ENCODE measurements at regions not wholly inside any gene's neighbourhood (a gene's known extent, or its start where the extent isn't known, plus 50 kb on each side); places are given as distances from the start of the nearest gene placed in this dataset.
"Not testable (repeated sequence)": the region's sequence is repeated elsewhere in the genome, so short reads cannot be mapped to it uniquely, and the experiment has no call there.

DNA sequence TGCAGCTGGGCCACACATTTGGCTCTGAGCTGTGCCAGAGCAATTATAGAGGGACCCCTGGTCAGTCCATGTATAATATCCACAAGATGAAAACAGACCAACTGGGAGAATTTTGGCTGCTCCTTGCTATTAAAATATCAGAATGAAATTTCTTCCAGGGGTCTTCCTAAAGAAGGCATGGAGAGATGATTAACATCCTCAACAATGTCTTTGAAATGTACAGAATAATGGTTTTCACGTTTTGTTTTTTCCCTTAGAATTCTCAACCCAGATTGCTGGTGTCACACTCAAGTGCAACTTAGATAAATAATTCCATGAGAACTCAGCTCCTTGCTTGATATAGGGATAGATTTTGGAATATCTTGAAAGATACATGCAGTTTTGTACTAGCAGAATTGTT is 148.3 kb upstream of the SLC24A2 start:
- no peak for DNase-seq (ENCODE audit: low read depth)

DNA sequence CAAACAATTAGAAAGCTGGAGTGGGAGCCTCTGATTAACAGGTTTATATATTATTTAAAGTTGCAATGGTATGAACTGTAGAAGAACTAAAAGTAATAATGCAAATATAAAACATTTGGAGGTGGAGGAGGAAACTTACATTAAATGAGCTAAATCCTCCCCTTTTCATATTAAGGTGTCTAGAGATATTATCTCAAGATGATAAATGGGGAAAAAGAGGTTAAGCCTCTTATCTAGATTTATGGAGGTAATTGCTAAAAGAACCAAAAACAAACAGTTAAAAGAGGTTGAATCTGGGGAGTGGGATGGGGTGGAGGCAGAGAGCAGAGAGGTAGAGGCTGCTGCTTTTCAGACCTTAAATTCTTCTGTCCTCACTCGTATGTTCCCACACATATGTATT is 147.8 kb upstream of the SLC24A2 start:
- DNase-seq (ENCODE audit: low read depth), result no peak

DNA sequence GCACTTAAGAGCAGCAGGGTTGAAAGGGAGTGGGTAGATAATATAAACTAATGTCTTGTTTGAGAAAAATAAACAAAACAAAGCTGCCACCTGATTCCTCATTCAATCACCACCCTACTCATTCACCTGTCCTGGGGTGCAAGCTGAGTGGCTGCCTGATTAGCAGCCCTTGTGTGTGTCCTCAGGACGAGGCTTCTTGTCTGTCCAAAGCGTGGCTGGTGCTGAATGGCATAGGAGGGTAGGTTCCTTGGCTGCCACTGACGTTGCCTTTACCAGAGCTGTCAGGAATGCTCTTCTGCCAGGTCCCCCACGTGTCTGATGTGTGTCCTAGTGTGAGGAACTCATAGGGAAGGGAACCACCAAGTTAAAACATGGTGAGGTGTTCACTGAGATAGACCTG is 146.6 kb upstream of the SLC24A2 start:
- DNase-seq (ENCODE audit: low read depth), result no peak

DNA sequence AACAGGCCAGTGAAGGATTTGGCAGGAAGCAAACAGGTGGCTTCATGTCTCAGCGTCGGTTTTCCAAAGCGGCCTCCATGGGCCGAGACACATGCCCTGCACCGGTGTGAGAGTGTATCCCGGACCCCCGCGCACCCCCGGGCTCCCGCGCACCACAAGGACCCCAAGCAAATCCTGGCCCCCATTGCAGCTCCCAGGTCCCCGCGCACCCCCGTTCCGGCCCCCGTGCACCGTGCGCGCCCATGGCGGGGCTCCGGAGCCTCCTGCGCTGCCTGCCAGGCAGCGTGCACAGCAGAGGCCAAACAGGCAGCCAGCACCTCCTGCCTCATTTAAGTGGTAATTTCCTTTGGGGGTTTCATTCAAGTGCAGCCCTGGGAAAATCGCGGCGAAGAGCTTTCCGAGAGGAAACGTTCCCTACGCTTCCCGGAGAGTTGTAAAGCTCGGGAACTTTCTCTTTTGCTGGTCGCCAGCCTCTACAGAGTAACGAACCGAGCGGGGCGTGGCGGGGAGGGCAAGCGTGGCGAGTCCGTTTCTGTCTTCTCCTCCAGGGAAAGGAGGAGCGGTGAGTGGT is 145.5 kb upstream of the SLC24A2 start:
- peak; percentile 18 for DNase-seq (ENCODE audit: low read depth)

- DNase-seq (ENCODE audit: low read depth), result no peak
Observed at GRCh38 chr9:19931098-19931890, 142.5 kb upstream of the SLC24A2 start.

DNA sequence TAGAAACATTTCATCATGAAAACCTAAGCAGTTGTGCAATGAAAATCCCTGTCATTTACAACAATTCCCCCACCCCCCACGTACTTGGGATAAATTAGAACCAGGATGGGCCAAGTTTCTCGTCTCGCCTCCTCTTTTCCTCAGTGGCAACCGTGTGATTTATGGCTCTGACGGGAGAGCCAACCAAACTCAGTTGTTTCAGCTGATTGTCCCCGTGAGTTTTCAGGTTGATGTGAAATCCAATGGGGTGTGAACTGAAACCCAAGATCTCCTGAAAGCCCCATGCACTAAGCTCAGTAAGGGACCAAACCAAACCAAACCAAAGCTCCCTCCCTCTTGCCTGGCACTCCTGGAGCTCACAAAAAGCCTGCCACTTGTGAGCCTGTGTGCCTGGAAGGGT is 138.7 kb upstream of the SLC24A2 start:
- no peak for DNase-seq (ENCODE audit: low read depth)

DNA sequence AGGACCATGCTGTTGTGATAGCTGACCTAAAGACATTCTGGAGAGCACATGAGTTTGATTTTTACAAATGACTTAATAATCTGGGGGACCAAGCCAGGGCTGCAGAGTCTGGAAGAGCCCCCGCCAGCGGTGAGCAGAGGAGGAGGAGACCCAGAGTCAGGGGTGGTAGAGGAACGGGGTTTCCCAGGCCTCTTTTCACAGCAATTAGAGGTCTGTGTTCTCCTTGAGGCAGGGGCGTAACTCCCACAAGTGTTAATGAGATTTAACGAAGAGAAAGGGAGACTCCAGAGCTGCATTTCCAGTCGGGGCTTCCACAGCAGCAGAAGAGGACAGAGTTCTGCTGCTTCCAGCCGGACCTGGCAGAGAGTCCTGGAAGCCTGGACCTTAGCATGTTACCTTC is 137.9 kb upstream of the SLC24A2 start:
- no peak for DNase-seq (ENCODE audit: low read depth)

DNA sequence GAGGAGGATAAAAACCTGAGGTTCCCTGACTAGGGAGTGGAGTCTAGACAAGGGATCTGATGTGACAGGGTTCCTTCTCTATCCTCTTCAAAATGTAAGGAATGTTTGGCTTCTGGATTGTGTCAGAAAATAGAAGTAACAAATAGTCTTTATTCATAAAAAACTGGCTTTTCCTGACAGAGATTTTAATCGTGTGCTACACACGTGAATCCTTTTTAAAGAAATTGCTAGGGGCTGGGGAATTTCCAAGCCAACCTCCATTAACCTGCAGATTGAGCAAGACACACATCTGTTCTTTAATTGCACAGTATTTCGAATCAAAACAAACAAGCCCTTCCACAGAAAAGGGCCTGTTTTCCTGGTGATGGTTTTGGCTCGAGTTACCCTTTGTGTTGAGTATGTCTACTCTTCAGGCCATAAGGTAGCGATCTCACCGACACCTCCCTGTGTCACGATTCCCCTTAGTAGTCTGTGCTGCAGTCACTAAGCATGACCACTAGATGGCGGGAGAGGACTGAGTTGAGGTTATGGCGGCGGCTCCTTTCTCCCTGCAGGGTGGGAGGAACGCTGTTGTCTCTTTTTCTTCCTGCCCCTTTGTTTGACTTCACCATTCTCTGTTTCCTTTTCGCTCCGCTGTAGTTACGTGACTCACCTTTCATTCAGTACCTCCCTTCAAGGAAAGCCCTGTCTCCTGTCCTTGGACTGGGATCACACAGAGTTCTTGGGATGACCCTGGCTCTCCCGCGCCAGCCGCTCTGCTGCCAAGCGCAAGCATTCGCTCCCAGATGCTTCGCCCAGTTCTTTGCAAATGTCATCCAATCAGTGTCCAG is 137.1 kb upstream of the SLC24A2 start:
- peak; percentile 60 for DNase-seq (ENCODE audit: low read depth)

DNA sequence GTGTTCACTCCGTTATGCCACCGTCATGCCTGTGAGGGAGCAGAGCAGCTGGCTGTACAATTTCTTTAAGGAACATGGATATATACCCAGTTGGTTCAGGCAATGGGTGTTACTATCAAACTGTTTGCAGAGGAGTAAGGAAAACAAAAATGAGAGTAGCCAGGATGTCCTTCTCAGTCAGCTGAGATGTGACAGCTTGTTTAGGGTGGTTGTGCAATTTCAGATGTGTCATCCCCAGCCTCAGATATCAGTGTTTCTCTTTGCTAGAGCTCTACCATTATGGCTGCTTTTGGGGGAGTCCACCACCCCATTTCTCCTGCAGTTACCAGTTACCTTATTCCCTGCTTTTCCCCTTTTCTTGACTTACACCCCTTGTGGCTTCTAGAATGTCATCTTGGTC is 135.2 kb upstream of the SLC24A2 start:
- DNase-seq (ENCODE audit: low read depth), result peak; percentile 3

DNA sequence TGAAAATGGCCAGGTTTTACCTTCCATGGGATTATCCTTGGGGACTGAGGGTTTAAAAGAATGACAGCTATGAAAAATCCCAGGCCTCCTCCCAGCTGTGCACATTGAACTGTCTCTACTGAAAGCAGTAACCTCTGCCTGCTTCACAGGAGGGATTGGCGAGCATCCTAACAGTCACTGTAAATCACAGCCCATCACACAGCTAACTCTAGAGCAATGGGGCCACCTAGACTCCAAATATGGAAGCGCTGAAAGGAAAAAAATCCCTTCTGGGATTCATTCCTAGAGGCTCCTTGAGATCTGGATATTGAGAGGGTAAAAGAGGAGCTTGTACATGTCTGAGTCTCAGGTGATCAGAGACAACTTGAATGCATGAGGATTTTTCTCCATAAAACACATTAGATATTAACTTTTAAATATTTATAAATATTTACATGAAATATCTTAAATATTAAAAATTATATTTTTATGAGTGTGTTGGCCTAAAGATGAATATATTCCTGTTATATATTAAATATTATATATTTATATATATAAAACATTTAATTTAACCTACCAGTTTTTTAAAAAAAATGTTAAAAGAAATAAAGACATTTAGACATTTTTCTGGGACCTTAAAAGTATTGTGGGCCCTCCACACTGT is 133.8 kb upstream of the SLC24A2 start:
- DNase-seq (ENCODE audit: low read depth), result peak; percentile 48

DNA sequence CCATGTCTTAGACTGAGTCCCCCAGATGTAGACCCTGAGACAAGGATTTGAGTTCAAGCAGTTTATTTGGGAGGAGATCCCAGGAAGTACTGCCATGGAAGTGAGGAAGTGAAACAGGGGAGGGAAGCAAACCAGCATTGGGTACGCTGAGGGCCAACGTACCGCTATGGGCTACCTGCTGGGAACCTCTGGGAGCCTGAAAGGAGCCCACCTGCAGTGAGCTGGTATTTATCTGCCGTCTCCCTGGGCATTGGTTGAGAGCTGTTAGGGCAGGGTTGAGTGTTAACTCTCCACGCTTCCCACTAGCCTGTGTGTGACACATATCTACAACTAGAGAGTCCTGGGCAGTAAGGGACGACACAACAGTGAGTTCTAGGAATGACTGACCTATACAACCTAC is 131.6 kb upstream of the SLC24A2 start:
- DNase-seq (ENCODE audit: low read depth), result no peak

GRCh38 chr9:19918630-19919029 is 129.8 kb upstream of the SLC24A2 start:
- no peak for DNase-seq (ENCODE audit: low read depth)

- no peak for DNase-seq (ENCODE audit: low read depth)
Observed at GRCh38 chr9:19914044-19914443, 125.2 kb upstream of the SLC24A2 start.

GRCh38 chr9:19913151-19913550 is 124.3 kb upstream of the SLC24A2 start:
- DNase-seq (ENCODE audit: low read depth), result no peak

DNA sequence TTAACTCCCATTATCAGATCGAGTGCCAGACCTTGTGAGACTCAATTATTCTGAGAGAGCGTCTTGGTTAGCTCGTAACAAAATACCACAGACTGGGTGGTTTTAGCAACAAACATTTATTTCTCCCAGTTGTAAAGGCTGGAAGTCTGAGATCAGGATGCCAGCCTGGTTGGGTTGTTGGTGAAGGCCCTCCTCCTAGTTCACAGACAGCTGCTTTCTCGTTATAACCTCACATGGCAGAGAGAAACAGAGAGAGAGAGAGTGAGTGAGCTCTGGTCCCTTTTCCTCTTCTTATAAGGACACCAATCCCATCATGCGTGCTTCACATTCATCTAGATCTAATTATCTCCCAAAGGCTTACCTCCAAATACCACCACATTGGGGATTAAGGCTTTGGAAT is 114.2 kb upstream of the SLC24A2 start:
- no peak for DNase-seq (ENCODE audit: low read depth)

- no peak for DNase-seq (ENCODE audit: low read depth)
Observed at GRCh38 chr9:19901586-19901985, 112.7 kb upstream of the SLC24A2 start.

- no peak for DNase-seq (ENCODE audit: low read depth)
Observed at GRCh38 chr9:19896161-19896560, 107.3 kb upstream of the SLC24A2 start.

- not testable (repeated sequence) for DNase-seq (ENCODE audit: low read depth)
Observed at GRCh38 chr9:19895578-19895977, 106.7 kb upstream of the SLC24A2 start.

DNA sequence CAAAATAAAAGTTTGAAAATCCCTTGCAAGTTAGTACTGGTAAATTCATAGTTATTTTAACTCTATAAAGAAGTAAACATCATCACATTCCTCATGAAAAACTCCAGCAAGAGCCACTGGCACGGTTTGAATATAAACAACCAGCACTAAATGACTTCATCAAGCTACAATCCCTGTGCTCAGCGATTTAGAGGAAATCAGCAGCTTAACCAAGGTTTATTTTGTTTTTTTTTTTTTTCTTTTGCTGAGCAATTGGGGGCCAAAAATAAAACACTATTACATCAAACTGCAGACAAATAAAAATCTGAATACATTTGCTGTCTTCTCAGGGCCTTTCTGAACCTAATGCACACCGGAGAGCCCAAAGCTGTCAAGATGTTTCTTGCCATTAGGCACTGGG is 106.2 kb upstream of the SLC24A2 start:
- DNase-seq (ENCODE audit: low read depth), result no peak

GRCh38 chr9:19885608-19886007 is 96.8 kb upstream of the SLC24A2 start:
- DNase-seq (ENCODE audit: low read depth), result no peak

DNA sequence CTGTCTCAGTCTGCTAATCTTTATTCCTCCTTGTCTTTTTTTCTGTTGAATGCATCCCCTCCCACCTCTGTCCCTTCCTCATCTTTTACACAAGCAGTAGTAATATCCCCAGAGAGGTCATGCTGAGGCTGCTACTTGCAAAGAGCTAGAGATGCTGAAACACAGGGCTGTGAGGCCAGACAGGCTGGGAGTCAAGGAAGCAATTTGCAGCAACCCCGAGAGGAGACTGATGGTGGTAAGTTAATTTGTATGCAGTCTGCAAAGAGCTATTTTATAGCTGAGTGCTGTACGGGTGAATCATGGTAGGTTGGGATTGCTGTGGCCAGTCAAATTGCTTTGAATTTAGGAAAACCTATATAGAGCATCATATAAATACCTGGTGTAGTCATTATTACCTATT is 90.2 kb upstream of the SLC24A2 start:
- no peak for DNase-seq (ENCODE audit: low read depth)

- DNase-seq (ENCODE audit: low read depth), result no peak
Observed at GRCh38 chr9:19876569-19877316, 87.9 kb upstream of the SLC24A2 start.
